ENCODE measurements at regions not wholly inside any gene's neighbourhood (a gene's known extent, or its start where the extent isn't known, plus 50 kb on each side); places are given as distances from the start of the nearest gene placed in this dataset.

- TF ChIP-seq POLR2AphosphoS5 (IDR thresholded peaks at IDR 0.05): no peak
- TF ChIP-seq CTCF (IDR thresholded peaks at IDR 0.05): no peak
- TF ChIP-seq POLR2A (IDR thresholded peaks at IDR 0.05): no peak
These were observed 1326.6 kb downstream of the TBC1D22A start for GRCh38 chr22:48088926-48089536.
